Spinal cord (tissue), 9 donors: ENCODE measurements at regions not wholly inside any gene's neighbourhood (a gene's known extent, or its start where the extent isn't known, plus 50 kb on each side); places are given as distances from the start of the nearest gene placed in this dataset.

Experiments
- DNase-seq, 6 donors: peaks; one replicate each; pipeline versions ENCODE4 v3.0.0 to v3.0.0-alpha.2; 2013 to 2015; ENCODE audit warnings: low spot score in 6 of 6, low read depth in 4 of 6
- H3K27ac ChIP-seq: one replicate; pipeline ENCODE4 v1.5.1; 2013; ENCODE audit warnings: low read depth, low read length, control low read depth
- H3K27me3 ChIP-seq: one replicate; pipeline ENCODE4 v1.6.1; 2013; ENCODE audit warnings: low read length; ENCODE audit not compliant: control insufficient read depth, insufficient read depth
- H3K36me3 ChIP-seq: one replicate; pipeline ENCODE4 v1.6.1; 2013; ENCODE audit warnings: low read length; ENCODE audit not compliant: control insufficient read depth, insufficient read depth
- H3K4me1 ChIP-seq: one replicate; pipeline ENCODE4 v1.6.1; 2013; ENCODE audit warnings: low read length; ENCODE audit not compliant: control insufficient read depth, insufficient read depth
- H3K4me3 ChIP-seq: one replicate; pipeline ENCODE4 v1.5.1; 2013; ENCODE audit warnings: low read depth, low read length, control low read depth
- H3K9me3 ChIP-seq: one replicate; pipeline ENCODE4 v1.6.1; 2013; ENCODE audit warnings: low read length; ENCODE audit not compliant: control insufficient read depth, insufficient read depth
- WGBS: methylation state at CpG from one replicate; pipeline ENCODE4 v1.1.5; 2013; ENCODE audit warnings: missing lambda C conversion rate; ENCODE audit not compliant: insufficient coverage; 5-methylcytosine and 5-hydroxymethylcytosine counted together
- donor health status: healthy.

GRCh38 chrX:39639871-39640270 lies 457.9 kb downstream of the BCOR start:
- WGBS: 90% methylated on average over 4 of the region's 4 CpGs
- no peak overlapping the region for H3K27ac ChIP-seq
- no peaks in the 10 kb centered on the region for H3K9me3 ChIP-seq
- DNase-seq: no peak
- no peak overlapping the region for H3K4me3 ChIP-seq
- H3K36me3 ChIP-seq: no peaks in the 10 kb centered on the region
- H3K27me3 ChIP-seq: peaks cover 8% of the 10 kb centered on the region
- H3K4me1 ChIP-seq: peaks cover 11% of the 10 kb centered on the region

- Histone ChIP-seq H3K36me3 (no peaks in the 10 kb centered on the region), H3K4me1 (peaks cover 20% of the 10 kb centered on the region), H3K27ac (no peak overlapping the region), H3K4me3 (no peak overlapping the region), H3K9me3 (no peaks in the 10 kb centered on the region), H3K27me3 (peaks cover 8% of the 10 kb centered on the region)
- no peak for DNase-seq
- WGBS: 75% methylated on average over 1 of the region's 2 CpGs
Measured at GRCh38 chrX:39640866-39641265, 456.9 kb downstream of the BCOR start.

- peaks cover 5% of the 10 kb centered on the region for H3K27me3 ChIP-seq
- H3K36me3 ChIP-seq: no peaks in the 10 kb centered on the region
- peaks cover 17% of the 10 kb centered on the region for H3K4me1 ChIP-seq
- no peak overlapping the region for H3K4me3 ChIP-seq
- no peak for DNase-seq
- H3K27ac ChIP-seq: no peak overlapping the region
- H3K9me3 ChIP-seq: no peaks in the 10 kb centered on the region
- 36% methylated on average over 9 of the region's 10 CpGs for WGBS
Measured at GRCh38 chrX:39642071-39642470, 455.7 kb downstream of the BCOR start.

- Histone ChIP-seq H3K4me1 (peaks cover 14% of the 10 kb centered on the region), H3K9me3 (no peaks in the 10 kb centered on the region), H3K4me3 (no peak overlapping the region), H3K27me3 (peaks cover 5% of the 10 kb centered on the region), H3K27ac (no peak overlapping the region), H3K36me3 (no peaks in the 10 kb centered on the region)
- 87% methylated on average over 2 of the region's 3 CpGs for WGBS
- no peak for DNase-seq
Measured at GRCh38 chrX:39643550-39643949, 454.2 kb downstream of the BCOR start.

- Histone ChIP-seq H3K4me1 (peaks cover 14% of the 10 kb centered on the region), H3K27ac (peak overlapping the region; percentile 52), H3K4me3 (no peak overlapping the region), H3K27me3 (peaks cover 5% of the 10 kb centered on the region), H3K9me3 (no peaks in the 10 kb centered on the region), H3K36me3 (no peaks in the 10 kb centered on the region)
- peak in 2 of 6 donors; percentile 65 to 66 for DNase-seq
- WGBS: 51% methylated on average over 16 of the region's 21 CpGs
Measured at GRCh38 chrX:39645178-39645895, 452.4 kb downstream of the BCOR start.

- Histone ChIP-seq H3K9me3 (no peaks in the 10 kb centered on the region), H3K27me3 (peaks cover 9% of the 10 kb centered on the region), H3K27ac (no peak overlapping the region), H3K4me3 (no peak overlapping the region), H3K4me1 (peaks cover 21% of the 10 kb centered on the region), H3K36me3 (no peaks in the 10 kb centered on the region)
- peak in 1 of 6 donors; percentile 13 for DNase-seq
- WGBS: 48% methylated on average over 4 of the region's 6 CpGs
Measured at GRCh38 chrX:39648548-39649254, 449.1 kb downstream of the BCOR start.

GRCh38 chrX:39650768-39651347 lies 446.9 kb downstream of the BCOR start:
- 43% methylated on average over 10 of the region's 12 CpGs for WGBS
- peak in 1 of 6 donors; percentile 39 for DNase-seq
- H3K4me1 ChIP-seq: peaks cover 21% of the 10 kb centered on the region
- peaks cover 20% of the 10 kb centered on the region for H3K27me3 ChIP-seq
- H3K36me3 ChIP-seq: no peaks in the 10 kb centered on the region
- H3K4me3 ChIP-seq: no peak overlapping the region
- H3K27ac ChIP-seq: no peak overlapping the region
- no peaks in the 10 kb centered on the region for H3K9me3 ChIP-seq

- no peak overlapping the region for H3K27ac ChIP-seq
- H3K4me3 ChIP-seq: no peak overlapping the region
- peak in 1 of 6 donors; percentile 32 for DNase-seq
- H3K4me1 ChIP-seq: peaks cover 21% of the 10 kb centered on the region
- no peaks in the 10 kb centered on the region for H3K9me3 ChIP-seq
- 30% methylated on average over 4 of the region's 5 CpGs for WGBS
- H3K36me3 ChIP-seq: no peaks in the 10 kb centered on the region
- H3K27me3 ChIP-seq: peaks cover 22% of the 10 kb centered on the region
Measured at GRCh38 chrX:39652336-39652735, 445.4 kb downstream of the BCOR start.

- Histone ChIP-seq H3K4me3 (no peak overlapping the region), H3K27ac (peak overlapping the region; percentile 82), H3K9me3 (no peaks in the 10 kb centered on the region), H3K4me1 (peaks cover 21% of the 10 kb centered on the region), H3K36me3 (no peaks in the 10 kb centered on the region), H3K27me3 (peaks cover 22% of the 10 kb centered on the region)
- 17% methylated on average over 7 of the region's 10 CpGs for WGBS
- DNase-seq: peak in 4 of 6 donors; percentile 48 to 92 (median 69)
Measured at GRCh38 chrX:39653691-39654090, 444.1 kb downstream of the BCOR start.
